GM12878 (cell line): ENCODE measurements at regions not wholly inside any gene's neighbourhood (a gene's known extent, or its start where the extent isn't known, plus 50 kb on each side); places are given as distances from the start of the nearest gene placed in this dataset.

Experiments
- BACH1 ChIP-seq: fragments of 450-650 bp; IDR thresholded peaks from 2 replicates; pipeline ENCODE4 v1.6.1; 2017; ENCODE audit warnings: mild to moderate bottlenecking, borderline replicate concordance
- BHLHE40 ChIP-seq, 2 experiments: fragments of 450-650 bp in 1 of 2; IDR thresholded peaks; 2 replicates each; pipeline ENCODE4 v1.6.1; 2011 to 2017; ENCODE audit warnings: low read depth in 2 of 2, borderline replicate concordance in 1 of 2, improper control_type of control experiment in 1 of 2, low read length in 1 of 2, mild to moderate bottlenecking in 1 of 2
- CEBPB ChIP-seq, 2 experiments: fragments of 150-350 bp in 1 of 2; IDR thresholded peaks; 2 replicates each; pipeline ENCODE4 v1.6.1; 2012 to 2014; ENCODE audit warnings: low read depth in 2 of 2, low read length in 2 of 2, borderline replicate concordance in 1 of 2, inconsistent platforms in 1 of 2
- FOXK2 ChIP-seq: fragments of 450-650 bp; IDR thresholded peaks from 2 replicates; pipeline ENCODE4 v1.6.1; 2017; ENCODE audit warnings: mild to moderate bottlenecking, moderate library complexity
- ZBTB4 ChIP-seq: fragments of 450-650 bp; formaldehyde crosslinking; IDR thresholded peaks from 2 replicates; pipeline ENCODE4 v1.4.0; 2022; ENCODE audit warnings: mild to moderate bottlenecking, moderate library complexity
- TF ChIP-seq, protein P1 (sequence below), 3 experiments: IDR thresholded peaks in 2 of 3; conservative IDR thresholded peaks in 1 of 3; 2 replicates each; pipeline ENCODE4 v1.5.1; 2011; ENCODE audit warnings: low read depth in 3 of 3, low read length in 3 of 3, mild to moderate bottlenecking in 3 of 3, control low read depth in 2 of 3, moderate library complexity in 2 of 3, inconsistent platforms in 1 of 3, mixed read lengths in 1 of 3; ENCODE audit not compliant: control insufficient read depth in 2 of 3, insufficient read depth in 1 of 3; ENCODE audit errors: extremely low read depth in 1 of 3

DNA sequence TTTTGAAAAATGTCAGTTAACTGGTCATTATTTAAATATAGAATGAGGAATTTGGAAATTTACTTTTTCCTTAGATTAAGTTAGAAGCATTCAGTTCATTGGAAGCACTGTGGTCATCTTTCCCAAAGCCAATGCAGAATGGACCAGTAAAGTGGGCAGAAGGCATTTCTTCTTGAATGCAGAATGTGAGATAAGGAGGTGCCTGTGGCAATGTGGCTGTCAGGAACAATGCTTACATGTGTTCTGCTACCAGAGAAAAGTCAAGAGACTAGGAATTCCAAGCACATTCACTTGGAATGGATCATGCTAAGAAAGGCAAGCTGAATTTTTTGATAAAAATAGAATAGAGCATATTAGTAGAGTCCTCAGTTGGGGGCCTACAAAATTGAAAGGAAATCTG, 295.0 kb upstream of the KCNH7 start:
- TF ChIP-seq BACH1 (no peak), ZBTB4 (CRISPR knock-in tag) (no peak), FOXK2 (no peak), BHLHE40 (IDR thresholded peaks at IDR 0.05; ENCODE audit: borderline replicate concordance in 1 of 2, low read depth in 2 of 2, low read length in 1 of 2) (no peak), CEBPB (IDR thresholded peaks at IDR 0.05; ENCODE audit: borderline replicate concordance in 1 of 2, low read depth in 2 of 2, low read length in 2 of 2) (no peak)
- TF ChIP-seq, protein P1, sequence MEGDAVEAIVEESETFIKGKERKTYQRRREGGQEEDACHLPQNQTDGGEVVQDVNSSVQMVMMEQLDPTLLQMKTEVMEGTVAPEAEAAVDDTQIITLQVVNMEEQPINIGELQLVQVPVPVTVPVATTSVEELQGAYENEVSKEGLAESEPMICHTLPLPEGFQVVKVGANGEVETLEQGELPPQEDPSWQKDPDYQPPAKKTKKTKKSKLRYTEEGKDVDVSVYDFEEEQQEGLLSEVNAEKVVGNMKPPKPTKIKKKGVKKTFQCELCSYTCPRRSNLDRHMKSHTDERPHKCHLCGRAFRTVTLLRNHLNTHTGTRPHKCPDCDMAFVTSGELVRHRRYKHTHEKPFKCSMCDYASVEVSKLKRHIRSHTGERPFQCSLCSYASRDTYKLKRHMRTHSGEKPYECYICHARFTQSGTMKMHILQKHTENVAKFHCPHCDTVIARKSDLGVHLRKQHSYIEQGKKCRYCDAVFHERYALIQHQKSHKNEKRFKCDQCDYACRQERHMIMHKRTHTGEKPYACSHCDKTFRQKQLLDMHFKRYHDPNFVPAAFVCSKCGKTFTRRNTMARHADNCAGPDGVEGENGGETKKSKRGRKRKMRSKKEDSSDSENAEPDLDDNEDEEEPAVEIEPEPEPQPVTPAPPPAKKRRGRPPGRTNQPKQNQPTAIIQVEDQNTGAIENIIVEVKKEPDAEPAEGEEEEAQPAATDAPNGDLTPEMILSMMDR (IDR thresholded peaks at IDR 0.05 in 2 of 3, conservative IDR thresholded peaks at IDR 0.05 in 1 of 3; ENCODE audit: control insufficient read depth in 2 of 3, extremely low read depth in 1 of 3, insufficient read depth in 1 of 3, low read depth in 3 of 3, low read length in 3 of 3), result no peak
